OCI-LY1 (cell line): ENCODE measurements at regions not wholly inside any gene's neighbourhood (a gene's known extent, or its start where the extent isn't known, plus 50 kb on each side); places are given as distances from the start of the nearest gene placed in this dataset.

Source experiments
- H2AFZ ChIP-seq: fragments of 200-600 bp; sonication (generic), shearing (Covaris generic); 2 replicates; pipeline ENCODE4 v1.6.0; 2014; ENCODE audit warnings: antibody characterized with exemption, mild to moderate bottlenecking, low read length
- H3F3A ChIP-seq: fragments of 200-600 bp; sonication (generic), shearing (Covaris generic); 2 replicates; pipeline ENCODE4 v1.6.0; 2014; ENCODE audit warnings: mild to moderate bottlenecking, antibody characterized with exemption, low read length, moderate library complexity; ENCODE audit not compliant: insufficient read depth
- H3K27ac ChIP-seq: fragments of 200-600 bp; sonication (generic); 2 replicates; pipeline ENCODE4 v1.5.1; 2014; ENCODE audit warnings: low read length, mixed run types, mild to moderate bottlenecking, low read depth; ENCODE audit not compliant: poor library complexity, severe bottlenecking
- H3K27me3 ChIP-seq: fragments of 200-600 bp; sonication (generic); 2 replicates; pipeline ENCODE4 v1.6.0; 2014; ENCODE audit warnings: antibody characterized with exemption, mild to moderate bottlenecking, low read length, moderate library complexity; ENCODE audit not compliant: insufficient read depth
- H3K36me3 ChIP-seq: fragments of 200-600 bp; sonication (generic); 2 replicates; pipeline ENCODE4 v1.6.1; 2014; ENCODE audit warnings: mild to moderate bottlenecking, antibody characterized with exemption, low read length, moderate library complexity, mixed read lengths; ENCODE audit not compliant: insufficient read depth
- H3K4me1 ChIP-seq: fragments of 200-600 bp; sonication (generic); 2 replicates; pipeline ENCODE4 v1.5.1; 2014; ENCODE audit warnings: mild to moderate bottlenecking, low read length, moderate library complexity; ENCODE audit not compliant: insufficient read depth, severe bottlenecking
- H3K4me2 ChIP-seq: fragments of 200-600 bp; sonication (generic), shearing (Covaris generic); 2 replicates; pipeline ENCODE4 v1.6.1; 2014; ENCODE audit warnings: low read length
- H3K4me3 ChIP-seq: fragments of 200-600 bp; sonication (generic); 2 replicates; pipeline ENCODE4 v1.5.1; 2014; ENCODE audit warnings: low read length, low read depth, mild to moderate bottlenecking, mixed read lengths; ENCODE audit not compliant: poor library complexity, severe bottlenecking
- H3K79me2 ChIP-seq: fragments of 200-600 bp; shearing (Covaris generic); 2 replicates; pipeline ENCODE4 v1.6.1; 2016; ENCODE audit warnings: mixed run types, low read length, mixed read lengths; ENCODE audit not compliant: insufficient read depth
- H3K9ac ChIP-seq: fragments of 200-600 bp; sonication (generic), shearing (Covaris generic); 2 replicates; pipeline ENCODE4 v1.6.1; 2014; ENCODE audit warnings: mild to moderate bottlenecking, low read length, mixed read lengths
- H3K9me2 ChIP-seq: fragments of 200-600 bp; sonication (generic), shearing (Covaris generic); 2 replicates; pipeline ENCODE4 v1.6.1; 2014; ENCODE audit warnings: low read depth, mild to moderate bottlenecking, low read length, mixed read lengths
- H3K9me3 ChIP-seq: fragments of 200-600 bp; shearing (Covaris generic); 2 replicates; pipeline ENCODE4 v1.6.1; 2014; ENCODE audit warnings: low read length, mixed read lengths
- H4K20me1 ChIP-seq: fragments of 200-600 bp; sonication (generic), shearing (Covaris generic); 2 replicates; pipeline ENCODE4 v1.6.0; 2016; ENCODE audit warnings: mild to moderate bottlenecking, low read length; ENCODE audit not compliant: insufficient read depth
- CTCF ChIP-seq: fragments of 200-600 bp; sonication (generic), shearing (Covaris generic); IDR thresholded peaks from 2 replicates; pipeline ENCODE4 v1.5.1; 2017; ENCODE audit warnings: mild to moderate bottlenecking, antibody characterized with exemption, low read length, moderate library complexity, mixed read lengths
- EZH2 ChIP-seq: fragments of 200-600 bp; sonication (generic), shearing (Covaris generic); IDR thresholded peaks from 2 replicates; pipeline ENCODE4 v1.8.0; 2017; ENCODE audit warnings: borderline replicate concordance, mixed run types, mild to moderate bottlenecking, antibody characterized with exemption, low read length, moderate library complexity, mixed read lengths

DNA sequence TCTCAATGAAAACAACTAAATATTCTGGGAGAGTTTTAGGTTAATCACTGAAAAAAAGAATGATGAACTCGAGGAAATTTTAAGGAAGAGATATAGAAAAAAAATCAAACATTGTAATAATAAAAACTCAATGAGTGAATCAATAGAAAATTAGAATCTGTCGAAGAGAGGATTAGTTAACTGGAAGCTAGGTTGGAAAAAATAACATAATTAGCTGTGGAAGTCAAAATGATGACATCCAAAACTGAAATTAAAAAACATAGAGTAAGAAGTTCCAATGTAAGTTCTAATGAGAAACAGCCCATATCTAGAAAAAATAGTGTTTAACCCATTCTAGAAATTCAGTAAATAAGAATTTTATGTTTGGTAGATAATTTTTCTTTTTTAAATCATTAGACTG, 299.3 kb upstream of the RARB start:
- no peak overlapping the region for H3K27ac ChIP-seq

GRCh38 chr3:25130724-25131520, 297.1 kb upstream of the RARB start:
- H4K20me1 ChIP-seq = no peaks in the 10 kb centered on the region
- no peak overlapping the region for H2AFZ ChIP-seq
- H3K4me2 ChIP-seq = no peak overlapping the region
- TF ChIP-seq EZH2 (no peak), CTCF (no peak)
- H3K27me3 ChIP-seq = no peaks in the 10 kb centered on the region
- no peaks in the 10 kb centered on the region for H3K9me3 ChIP-seq
- no peak overlapping the region for H3K27ac ChIP-seq
- H3K9ac ChIP-seq = no peak overlapping the region
- H3K9me2 ChIP-seq = no peaks in the 10 kb centered on the region
- H3F3A ChIP-seq = no peaks in the 10 kb centered on the region
- no peaks in the 10 kb centered on the region for H3K4me1 ChIP-seq
- no peaks in the 10 kb centered on the region for H3K36me3 ChIP-seq
- no peaks in the 10 kb centered on the region for H3K79me2 ChIP-seq
- H3K4me3 ChIP-seq = no peak overlapping the region

More for the DNA sequence above, 299.3 kb upstream of the RARB start:
- no peaks in the 10 kb centered on the region for H3K9me2 ChIP-seq
- no peaks in the 10 kb centered on the region for H3K27me3 ChIP-seq
- no peak overlapping the region for H3K9ac ChIP-seq
- H4K20me1 ChIP-seq = no peaks in the 10 kb centered on the region
- H3K4me1 ChIP-seq = no peaks in the 10 kb centered on the region
- no peaks in the 10 kb centered on the region for H3K9me3 ChIP-seq
- no peak overlapping the region for H2AFZ ChIP-seq
- H3K79me2 ChIP-seq = no peaks in the 10 kb centered on the region
- no peak for TF ChIP-seq EZH2
- no peak for TF ChIP-seq CTCF
- H3F3A ChIP-seq = no peaks in the 10 kb centered on the region
- no peak overlapping the region for H3K4me2 ChIP-seq
- no peak overlapping the region for H3K4me3 ChIP-seq
- H3K36me3 ChIP-seq = no peaks in the 10 kb centered on the region

DNA sequence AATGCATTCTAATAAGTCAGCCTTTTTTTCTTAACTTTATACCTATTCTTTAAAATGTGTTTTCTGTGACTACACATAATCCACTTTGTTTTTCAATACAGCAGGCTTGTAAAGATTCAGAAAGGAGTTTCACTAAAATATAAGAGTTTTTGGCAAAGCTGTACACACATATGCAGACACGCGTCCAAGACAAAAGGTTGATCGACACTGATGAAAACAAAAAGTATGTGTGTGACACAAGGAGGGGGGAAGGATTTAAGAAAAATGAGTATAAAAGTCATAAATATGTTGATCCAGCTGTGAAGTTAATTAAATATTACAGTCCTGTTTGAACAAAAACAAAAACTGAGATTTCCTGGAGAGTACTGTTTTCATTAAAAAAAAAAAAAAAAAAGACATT, 294.5 kb upstream of the RARB start:
- H3K9me2 ChIP-seq = no peaks in the 10 kb centered on the region
- no peaks in the 10 kb centered on the region for H4K20me1 ChIP-seq
- H3K4me3 ChIP-seq = no peak overlapping the region
- no peak overlapping the region for H2AFZ ChIP-seq
- no peaks in the 10 kb centered on the region for H3K79me2 ChIP-seq
- no peak for TF ChIP-seq CTCF
- TF ChIP-seq EZH2 = no peak
- H3K4me1 ChIP-seq = no peaks in the 10 kb centered on the region
- H3K27me3 ChIP-seq = no peaks in the 10 kb centered on the region
- no peak overlapping the region for H3K4me2 ChIP-seq
- H3F3A ChIP-seq = no peaks in the 10 kb centered on the region
- no peaks in the 10 kb centered on the region for H3K36me3 ChIP-seq
- H3K9me3 ChIP-seq = no peaks in the 10 kb centered on the region
- H3K9ac ChIP-seq = no peak overlapping the region
- no peak overlapping the region for H3K27ac ChIP-seq
